Pulmonary artery endothelial cell (primary cell): ENCODE measurements at regions not wholly inside any gene's neighbourhood (a gene's known extent, or its start where the extent isn't known, plus 50 kb on each side); places are given as distances from the start of the nearest gene placed in this dataset.
"Not testable (repeated sequence)": the region's sequence is repeated elsewhere in the genome, so short reads cannot be mapped to it uniquely, and the experiment has no call there.

Source experiments
- DNase-seq: peaks from one replicate; pipeline ENCODE4 v3.0.0-alpha.2; 2011; ENCODE audit warnings: low read depth, low spot score

DNA sequence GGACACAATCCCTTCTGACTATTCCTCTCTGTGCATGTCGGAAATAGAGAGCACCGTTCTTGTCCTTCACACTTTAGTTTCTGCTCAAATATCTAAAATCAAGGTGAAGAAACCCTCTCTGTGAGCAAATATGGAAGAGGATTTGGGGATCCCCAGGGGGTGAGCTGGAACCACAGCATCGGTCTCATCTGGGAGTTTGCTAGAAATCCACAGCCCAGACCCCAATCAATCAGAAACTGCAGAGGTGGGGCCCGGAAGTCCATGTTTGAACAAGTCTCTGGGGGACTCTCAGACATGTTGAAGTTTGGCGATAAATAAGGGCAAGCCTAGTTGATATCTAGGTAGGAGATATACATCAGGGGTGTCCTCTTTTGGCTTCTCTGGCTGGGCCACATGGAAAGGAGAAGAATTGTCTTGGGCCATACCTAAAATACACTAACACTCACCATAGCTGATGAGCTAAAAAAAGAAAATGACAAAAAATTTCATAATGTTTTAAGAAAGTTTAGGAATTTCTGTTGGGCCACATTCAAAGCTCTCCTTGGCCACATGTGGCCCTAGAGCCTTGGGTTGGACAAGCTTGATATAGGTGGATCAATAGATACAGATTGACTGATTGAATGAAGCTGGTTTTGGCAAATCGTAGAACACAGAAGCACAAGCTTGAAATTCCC lies 168.0 kb upstream of the FOXF1 start:
- DNase-seq = no peak

DNA sequence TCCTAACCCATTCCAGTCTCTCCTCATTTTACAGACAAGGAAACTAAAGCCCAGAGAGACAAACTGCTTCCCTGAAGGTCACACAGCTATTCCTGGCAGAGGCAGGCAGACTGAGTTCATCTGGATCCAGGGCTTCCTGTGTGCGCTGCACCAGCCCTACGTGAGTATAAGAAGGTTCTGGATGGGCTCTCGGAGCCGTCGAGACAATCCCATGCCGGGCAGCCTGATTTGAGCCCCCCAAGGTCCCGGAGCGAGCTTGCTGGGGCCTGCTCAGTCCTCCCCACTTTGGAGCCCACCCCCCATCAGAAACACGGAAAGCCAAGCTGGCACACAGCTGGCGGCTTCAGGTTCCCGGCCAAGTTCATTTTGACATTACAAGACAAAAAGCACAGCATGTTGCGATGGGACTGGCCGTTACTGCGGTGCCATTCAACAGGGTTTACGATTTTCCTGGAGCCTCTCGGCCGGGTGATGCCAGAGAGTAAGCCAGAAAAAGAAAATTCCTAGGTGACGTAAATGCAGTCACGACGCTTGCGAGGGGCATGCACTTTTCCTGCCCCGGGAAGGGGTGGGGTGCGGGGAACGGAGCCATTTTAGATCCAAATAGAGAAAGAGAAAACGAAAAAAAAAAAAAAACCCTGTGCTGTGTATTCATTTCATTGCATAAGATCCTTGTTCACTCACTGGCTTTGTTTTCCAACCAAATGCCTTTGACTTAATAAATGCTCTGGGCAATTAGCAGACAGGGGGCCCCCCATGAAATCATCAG lies 167.1 kb upstream of the FOXF1 start:
- peak; percentile 24 for DNase-seq

DNA sequence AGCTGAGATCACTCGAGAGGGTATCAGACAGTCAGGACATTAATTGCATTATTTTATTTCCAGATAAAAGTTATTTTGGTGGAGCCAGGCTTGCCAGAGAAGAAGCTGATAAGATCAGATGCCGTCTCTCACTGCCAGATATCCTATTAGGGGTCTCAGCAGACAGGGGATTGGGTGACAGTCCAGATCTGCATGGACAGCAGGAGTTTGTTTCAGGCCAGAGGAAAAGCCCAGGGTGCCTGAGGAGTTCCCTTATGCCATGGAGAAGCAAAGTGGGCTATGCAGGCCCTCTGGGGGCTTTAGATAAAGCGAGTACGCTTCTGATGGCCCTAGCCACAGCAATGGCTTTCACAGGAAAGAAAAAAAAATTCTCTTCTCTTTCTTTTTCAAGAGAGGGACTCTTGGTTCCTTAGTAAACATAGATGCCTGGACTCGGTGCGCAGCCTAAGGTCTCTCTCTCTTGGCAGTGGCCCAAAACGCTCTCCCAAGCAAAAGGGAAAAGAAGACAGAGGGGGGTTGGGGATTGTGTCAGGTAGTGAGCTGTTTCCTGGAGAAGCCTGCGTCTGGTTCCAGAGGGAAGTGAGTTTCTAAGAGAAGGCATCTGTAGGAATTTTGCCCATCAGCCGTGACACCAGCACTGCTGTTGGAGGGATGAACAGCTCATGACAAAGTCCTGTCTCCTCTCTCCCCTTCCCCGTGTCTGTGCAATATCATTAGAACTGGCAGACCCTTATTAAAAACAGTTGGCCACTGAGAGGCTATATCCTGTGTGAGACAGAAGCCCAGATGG lies 166.3 kb upstream of the FOXF1 start:
- peak; percentile 33 for DNase-seq

DNA sequence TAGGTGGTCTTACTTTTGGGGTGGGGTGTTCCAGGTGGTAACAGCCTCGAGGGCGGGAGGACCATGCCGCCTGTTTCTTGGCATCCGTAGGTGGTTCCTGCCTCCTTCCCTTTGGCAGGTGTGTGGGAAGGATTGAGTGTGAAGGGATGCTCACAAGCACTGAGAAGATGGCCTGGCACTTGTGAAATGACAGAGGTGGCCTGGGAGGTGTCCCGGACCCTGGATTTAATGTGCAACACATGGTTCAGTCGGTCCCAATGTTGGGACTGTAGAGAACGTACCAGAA lies 165.8 kb upstream of the FOXF1 start:
- no peak for DNase-seq

DNA sequence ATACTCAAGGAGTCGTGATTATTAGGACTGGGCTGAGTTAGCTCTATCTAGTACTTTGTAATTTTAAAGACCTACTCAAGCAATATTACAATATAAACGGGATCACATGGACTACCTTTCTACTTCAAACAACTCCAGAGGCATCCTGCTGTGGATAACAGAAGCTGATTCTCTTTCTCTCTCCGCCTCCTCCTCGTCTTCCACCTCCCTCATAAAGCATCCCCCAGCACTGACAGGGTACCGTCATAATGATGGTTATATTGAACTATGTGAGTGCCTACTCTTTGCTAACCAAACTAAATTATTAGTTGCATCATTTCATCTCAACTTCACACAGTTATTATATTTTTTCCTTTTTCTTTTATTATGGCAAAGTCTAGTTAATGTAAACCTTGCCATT lies 165.4 kb upstream of the FOXF1 start:
- DNase-seq = no peak

DNA sequence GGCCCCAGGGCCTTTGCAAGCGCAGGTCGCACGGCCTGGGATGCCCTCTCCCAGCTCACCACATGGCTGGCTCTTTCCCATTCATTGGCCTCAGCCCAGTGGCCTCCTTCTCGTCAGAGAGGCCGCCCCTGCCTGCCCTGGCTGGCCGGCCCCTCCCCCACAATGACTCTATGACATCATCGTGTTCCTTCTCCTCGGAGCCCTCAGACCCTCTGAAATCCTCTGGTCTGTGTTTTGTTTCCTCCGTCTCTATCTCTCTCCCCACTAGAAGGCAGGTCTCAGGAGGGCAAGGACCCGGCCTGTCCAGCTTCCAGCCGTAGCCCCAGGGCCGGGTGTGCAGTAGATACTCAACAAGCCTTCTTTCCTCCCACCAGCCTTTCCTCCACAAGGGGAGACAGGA lies 164.8 kb upstream of the FOXF1 start:
- no peak for DNase-seq

DNA sequence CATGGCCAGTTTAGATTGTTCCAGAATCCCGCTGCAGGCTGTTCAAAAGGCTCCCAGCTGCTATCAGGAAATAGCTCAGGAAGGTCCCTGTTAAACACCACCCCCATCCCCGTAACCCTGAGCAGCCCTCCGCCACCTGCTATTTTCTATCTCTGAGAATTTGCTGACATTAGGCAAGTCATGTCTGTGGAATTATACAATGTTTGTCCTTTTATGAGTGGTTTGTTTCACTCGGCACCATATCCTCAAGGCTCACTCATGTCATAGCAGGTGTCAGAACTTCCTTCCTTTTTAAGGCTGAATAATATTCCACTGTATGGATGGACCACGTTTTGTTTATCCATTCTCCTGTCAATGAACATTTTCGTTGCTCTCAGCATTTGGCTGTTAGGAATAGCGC lies 164.3 kb upstream of the FOXF1 start:
- DNase-seq = no peak

DNA sequence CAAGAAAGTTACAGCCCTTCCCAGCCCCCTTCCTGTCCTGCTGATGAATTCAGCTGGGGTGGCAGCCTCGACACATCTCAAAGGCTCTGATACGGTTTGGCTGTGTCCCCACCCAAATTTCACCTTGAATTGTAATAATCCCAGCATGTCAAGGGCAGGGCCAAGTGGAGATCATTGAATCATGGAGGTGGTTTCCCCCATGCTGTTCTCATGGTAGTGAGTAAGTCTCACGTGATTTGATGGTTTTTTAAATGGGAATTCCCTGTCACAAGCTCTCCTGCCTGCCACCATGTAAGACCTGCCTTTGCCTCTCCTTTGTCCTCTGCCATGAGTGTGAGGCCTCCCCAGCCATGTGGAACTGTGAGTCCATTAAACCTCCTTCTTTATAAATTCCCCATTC lies 163.2 kb upstream of the FOXF1 start:
- no peak for DNase-seq

DNA sequence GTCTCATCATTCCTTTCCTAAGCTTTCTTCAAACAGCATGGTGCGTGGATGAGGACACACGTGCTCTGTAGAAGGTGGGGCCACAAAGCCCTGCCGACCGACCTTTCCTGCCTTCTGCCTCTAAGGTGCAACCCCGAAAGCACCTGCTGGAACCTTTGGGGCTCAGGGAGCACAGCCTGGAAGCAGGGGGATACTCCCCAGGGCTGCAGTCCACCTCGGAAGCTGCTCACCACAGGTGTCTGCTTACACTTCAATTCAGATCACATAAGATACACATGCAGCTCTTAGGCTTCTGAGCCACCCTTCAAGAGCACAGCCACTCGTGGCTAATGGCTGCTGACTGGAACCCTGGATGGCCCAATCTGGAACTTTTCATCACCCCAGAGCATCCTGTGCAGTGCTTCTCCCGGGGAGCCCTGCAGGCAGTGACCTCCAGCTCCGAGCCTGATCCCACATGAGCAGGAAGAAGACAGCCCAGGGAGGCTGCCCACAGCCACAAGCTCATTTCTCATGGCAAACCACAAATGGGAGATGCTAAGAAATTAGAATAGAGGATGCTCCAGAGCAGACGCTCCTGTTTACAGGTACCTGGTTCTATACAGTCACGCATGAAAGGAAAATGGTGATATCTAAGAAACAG lies 162.3 kb upstream of the FOXF1 start:
- DNase-seq = no peak

DNA sequence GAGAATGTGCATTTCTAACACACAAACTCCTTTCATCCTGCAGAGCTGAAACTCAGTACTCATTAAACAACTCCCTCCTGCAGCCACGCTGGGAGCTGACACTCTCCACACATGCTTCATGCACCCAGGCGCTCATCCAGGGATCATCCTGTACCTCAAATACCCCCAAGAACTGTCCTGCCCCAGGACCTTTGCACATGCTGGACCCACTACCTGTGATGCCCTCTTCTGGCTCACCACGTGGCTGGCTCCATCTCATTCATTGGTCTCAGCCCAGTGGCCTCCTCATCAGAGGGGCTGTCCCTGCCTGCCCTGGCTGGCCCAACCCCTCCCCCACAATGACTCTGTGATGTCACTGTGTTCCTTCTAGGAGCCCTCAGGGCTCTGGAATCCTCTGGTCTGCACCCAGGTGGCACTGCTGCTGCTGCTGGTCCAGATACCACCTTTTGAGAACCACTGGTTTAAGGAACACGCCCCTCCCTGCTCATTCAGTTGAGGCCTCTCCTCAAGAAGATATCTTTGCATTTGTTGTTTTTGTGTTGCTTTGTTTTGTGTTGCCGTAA lies 160.9 kb upstream of the FOXF1 start:
- no peak for DNase-seq

DNA sequence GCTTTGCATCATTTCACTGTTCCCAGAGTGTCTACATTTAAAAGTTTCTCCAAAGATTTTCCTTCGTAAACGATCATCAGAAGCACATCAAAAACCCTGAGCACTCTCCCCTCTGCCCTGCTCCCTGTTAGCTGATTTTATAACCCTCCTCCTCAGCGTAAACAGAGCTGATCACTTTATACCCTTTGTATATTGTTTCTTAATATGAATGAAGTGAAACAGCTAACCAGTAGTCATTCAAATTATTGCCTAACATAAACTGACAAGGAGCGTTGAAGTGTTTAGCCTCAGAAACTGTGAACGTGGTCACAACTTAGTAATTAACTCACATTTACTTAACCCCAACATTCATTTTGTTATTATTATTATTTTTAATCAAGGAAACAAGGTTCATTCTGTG lies 160.0 kb upstream of the FOXF1 start:
- DNase-seq = no peak

DNA sequence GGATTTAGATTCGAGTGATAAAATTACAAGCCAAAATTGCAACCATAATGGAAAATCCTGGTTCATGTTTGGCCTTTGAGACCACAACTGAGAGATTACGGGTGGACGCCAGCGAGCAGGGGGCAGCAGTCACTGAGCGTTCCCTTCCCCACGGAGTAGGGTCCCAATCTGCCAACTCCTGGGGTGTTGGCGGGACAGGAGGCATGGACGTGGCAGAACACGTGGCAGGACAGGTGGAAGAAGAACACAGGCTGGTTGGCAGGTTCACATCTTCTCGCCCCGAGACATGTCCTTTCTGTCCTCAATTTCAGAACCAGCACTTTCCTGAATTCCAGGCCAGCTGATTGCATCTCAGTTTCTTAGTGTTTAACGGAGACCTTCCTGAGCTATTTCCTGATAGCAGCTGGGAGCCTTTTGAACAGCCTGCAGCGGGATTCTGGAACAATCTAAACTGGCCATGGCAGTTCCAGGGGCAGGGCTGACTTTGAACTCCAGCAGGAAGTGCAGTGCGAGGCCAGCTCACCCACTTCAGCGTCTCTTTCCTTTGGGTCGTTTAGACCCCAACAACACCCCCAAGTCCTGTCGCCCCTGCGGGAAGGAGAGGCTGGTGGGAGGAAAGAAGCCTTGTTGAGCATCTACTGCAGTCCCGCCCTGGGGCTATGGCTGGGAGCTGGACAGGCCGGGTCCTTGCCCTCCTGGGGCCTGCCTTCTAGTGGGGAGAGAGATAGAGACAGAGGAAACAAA lies 159.1 kb upstream of the FOXF1 start:
- DNase-seq = no peak

DNA sequence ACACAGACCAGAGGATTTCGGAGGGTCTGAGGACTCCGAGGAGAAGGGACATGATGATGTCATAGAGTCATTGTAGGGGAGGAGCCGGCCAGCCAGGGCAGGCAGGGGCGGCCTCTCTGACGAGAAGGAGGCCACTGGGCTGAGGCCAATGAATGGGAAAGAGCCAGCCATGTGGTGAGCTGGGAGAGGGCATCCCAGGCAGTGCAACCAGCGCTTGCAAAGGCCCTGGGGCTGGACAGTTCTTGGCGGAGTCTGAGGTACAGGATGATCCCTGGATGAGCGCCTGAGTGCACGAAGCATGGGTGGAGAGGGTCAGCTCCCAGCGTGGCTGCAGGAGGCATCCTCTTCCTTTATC lies 158.6 kb upstream of the FOXF1 start:
- not testable (repeated sequence) for DNase-seq

DNA sequence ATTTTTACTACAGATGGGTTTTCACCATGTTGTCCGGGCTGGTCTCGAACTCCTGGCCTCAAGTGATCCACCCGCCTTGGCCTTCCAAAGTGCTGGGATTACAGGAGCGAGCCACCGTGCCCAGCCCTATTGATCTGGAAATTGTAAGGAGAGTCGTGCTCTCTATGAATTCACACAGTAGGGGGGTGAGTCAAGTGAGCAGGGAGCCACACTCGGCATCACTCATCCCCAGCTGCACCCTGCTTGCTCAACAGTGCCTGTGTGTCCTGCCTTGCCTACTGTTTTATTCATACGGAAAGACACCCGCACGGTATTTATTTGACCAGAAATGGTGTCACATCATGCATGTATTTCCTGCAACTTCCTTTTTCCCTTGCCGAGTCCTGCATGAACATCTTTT lies 157.2 kb upstream of the FOXF1 start:
- DNase-seq = no peak

DNA sequence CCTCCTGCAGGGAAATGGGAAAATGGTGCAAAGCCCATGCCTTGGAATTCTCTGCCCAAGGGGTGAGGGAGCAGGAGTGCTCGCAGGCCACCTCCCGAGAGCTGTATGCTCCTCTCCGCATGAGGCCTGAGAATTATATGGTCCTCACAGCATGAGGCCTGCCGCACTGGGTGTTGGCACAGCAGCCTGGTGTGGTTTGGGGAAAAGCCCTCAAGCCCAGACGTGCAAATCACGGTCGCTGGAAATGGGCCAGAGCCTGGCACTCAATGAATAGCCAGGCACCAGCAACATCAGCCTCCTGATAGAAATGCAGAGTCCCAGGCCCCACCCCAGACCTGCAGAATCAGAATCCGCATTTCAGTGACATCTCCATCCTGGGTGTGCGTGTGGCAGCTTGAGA lies 156.4 kb upstream of the FOXF1 start:
- no peak for DNase-seq

DNA sequence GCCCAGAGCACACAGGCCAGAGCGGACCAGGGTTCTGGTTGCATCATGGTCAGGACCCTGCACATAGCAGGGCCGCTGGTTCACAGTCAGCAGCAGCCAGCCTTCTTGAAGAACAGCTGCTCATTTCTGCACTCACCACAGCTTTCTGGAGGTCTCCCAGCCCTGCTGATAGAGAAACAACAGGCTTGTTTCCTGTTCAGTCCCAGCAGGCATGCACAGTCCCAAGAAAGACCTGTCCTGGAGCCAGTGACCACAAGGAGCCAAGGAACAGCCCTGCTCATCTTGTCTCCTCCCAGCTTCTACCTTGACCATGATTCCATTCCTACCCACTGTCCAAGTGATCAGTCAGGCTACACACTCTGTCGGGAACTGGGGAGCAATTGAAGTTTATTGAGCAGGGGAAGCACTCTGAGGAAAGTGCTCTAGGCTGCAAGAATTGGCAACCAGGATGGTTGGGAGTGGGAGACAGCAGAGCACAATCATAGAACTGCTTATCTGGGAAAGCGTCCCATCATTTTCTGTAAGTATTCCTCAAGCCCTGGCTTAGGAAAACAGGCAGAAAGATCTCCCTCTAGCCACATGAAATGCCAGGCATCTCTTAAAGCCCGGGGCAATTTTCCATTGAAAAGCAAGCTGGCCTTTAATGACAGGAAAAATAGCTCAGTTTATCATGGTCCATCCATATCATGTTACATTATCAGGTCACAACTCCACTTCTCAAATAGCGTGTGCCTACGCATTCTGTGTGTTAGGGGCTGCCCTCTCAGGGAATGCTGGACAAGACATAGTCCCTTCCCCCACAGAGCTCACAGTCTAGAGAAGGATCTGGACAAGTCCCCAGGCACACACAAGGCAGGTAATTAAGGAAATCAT lies 155.4 kb upstream of the FOXF1 start:
- DNase-seq = no peak

DNA sequence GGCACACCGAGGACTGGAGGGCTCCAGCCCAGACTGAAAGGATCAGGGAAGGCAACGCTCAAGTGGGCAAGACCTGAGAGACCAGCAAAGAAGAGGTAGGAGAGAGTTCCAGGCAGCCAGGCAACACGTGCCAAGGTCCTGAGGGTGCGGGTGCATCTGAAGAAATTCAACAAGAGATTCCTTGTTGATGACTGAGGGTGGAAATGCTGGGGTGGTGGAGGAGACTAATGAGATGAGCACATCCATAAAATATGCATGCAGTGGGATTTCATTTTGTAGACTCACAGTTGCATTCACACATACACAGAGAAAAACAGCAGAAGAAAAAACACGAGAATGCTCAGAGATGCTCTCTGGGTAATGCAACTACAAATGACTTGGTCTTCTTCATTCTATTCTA lies 154.8 kb upstream of the FOXF1 start:
- no peak for DNase-seq

DNA sequence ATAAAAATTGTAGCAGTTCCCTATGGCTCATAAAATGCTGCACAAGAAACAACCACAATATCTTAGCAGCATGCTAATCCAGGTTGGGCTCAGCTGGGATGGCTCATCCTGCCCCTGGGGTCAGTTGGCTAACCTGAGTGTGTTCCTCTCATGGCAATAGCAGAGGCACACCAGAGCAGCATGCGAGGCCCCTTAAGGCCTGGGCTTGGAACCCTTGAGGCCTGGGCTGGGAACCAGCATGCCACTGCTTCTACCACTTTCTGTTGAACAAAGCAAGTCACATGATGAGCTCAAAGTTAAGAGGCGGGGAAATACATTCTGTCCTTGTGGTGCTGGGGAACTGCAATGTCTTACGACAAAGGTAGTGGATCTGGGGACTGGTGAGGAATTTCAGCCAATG lies 154.4 kb upstream of the FOXF1 start:
- DNase-seq = no peak

DNA sequence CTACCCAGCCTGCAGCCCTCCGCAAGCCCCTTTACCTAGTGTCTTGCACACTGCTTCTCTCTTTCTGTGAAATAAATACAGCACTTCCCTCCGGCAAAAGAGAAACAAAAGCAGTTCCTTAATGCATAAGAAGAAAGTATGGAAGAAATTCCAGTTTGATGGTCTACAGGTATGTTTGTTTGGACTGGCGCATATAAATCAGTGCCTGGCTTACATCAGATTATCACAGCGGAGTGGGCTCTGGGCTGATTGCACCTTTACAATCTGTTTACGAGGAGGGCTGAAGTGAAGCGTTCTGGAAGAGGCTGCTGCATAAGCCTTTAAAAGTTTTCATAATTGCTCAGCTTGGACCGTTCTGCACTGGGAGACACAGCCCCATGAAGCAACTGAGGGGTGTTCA lies 153.5 kb upstream of the FOXF1 start:
- no peak for DNase-seq

DNA sequence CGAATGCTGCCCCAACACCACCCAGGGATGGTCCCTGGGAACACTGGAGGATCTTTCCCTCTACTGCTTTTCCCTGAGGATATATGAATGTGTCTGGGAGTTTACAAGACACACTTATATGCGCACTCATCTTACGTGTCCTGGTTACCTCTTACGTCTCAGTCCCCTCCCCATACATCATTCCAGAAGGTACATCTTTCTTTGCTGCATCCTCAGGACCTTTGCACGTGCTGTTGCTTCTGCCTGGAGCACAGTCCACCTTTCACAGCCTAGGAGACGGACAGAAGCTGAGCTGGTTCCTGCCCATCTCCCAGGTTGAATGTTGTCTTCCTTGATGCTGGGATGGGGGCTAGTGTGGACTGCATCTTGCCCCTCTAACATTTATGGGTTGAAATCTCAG lies 153.0 kb upstream of the FOXF1 start:
- no peak for DNase-seq
